GOT3 (cell line): ENCODE measurements at regions not wholly inside any gene's neighbourhood (a gene's known extent, or its start where the extent isn't known, plus 50 kb on each side); places are given as distances from the start of the nearest gene placed in this dataset.

Source experiments
- DNase-seq: peaks from one replicate; lab custom pipeline; 2025; ENCODE audit warnings: mixed read lengths; lab: John Stamatoyannopoulos, UW

GRCh38 chr18:56021809-56022195 is 433.8 kb upstream of the TCF4 start:
- no peak for DNase-seq

GRCh38 chr18:56021136-56021808 is 433.3 kb upstream of the TCF4 start:
- no peak for DNase-seq

- no peak for DNase-seq
Observed at GRCh38 chr18:56019908-56020307, 431.9 kb upstream of the TCF4 start.

GRCh38 chr18:56019156-56019555 is 431.2 kb upstream of the TCF4 start:
- no peak for DNase-seq

GRCh38 chr18:56009411-56009810 is 421.4 kb upstream of the TCF4 start:
- DNase-seq = no peak

GRCh38 chr18:56003720-56004088 is 415.7 kb upstream of the TCF4 start:
- DNase-seq = no peak

GRCh38 chr18:56003009-56003719 is 415.2 kb upstream of the TCF4 start:
- DNase-seq = no peak

GRCh38 chr18:56001576-56001975 is 413.6 kb upstream of the TCF4 start:
- DNase-seq = no peak

- no peak for DNase-seq
Observed at GRCh38 chr18:56000041-56000440, 412.0 kb upstream of the TCF4 start.

DNA sequence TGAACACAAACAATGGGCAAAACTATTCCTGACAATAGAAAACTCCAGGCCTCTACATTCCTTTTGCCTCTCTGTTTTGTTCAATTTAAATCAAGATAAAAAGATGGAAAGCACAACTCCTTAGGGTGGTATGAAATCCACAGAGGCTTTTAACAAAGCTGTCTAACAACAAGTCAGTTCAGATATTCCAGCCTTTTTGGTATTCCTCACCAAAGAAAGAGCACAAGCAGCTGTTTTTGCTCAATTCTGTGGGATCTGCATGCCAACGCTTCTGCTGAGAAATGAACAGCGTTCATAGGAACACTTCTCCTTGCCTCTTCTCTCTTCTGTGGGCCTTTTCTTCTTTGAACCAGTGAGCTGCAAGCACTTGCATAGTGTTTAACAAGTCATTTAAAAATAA is 411.6 kb upstream of the TCF4 start:
- DNase-seq = no peak

DNA sequence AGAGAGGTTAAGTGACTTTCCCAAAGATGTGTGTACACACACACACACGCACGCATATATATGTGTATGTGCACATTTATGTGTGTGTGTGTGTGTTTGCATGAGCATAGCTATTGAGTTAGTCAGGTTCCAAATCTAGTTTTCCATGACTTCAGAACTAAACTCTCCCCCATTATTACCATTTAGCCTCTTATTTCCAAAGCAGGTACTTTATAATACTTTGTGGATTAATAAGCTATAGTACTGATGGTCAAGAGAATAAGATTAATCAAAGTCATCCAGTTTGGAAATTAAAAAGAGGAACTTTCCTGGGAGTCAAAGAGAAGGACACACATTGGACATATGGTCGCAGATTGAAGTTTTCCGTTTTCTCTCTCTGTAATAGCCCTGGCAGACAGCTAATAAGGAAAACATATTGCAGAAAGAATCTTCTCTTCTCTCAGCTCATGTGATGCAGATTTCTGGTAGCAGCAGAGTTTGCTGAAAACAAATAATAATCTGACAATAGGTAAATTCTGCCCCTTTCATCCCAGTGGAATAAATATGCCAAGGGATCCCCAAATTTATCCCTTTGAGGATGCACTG is 410.9 kb upstream of the TCF4 start:
- DNase-seq = no peak

DNA sequence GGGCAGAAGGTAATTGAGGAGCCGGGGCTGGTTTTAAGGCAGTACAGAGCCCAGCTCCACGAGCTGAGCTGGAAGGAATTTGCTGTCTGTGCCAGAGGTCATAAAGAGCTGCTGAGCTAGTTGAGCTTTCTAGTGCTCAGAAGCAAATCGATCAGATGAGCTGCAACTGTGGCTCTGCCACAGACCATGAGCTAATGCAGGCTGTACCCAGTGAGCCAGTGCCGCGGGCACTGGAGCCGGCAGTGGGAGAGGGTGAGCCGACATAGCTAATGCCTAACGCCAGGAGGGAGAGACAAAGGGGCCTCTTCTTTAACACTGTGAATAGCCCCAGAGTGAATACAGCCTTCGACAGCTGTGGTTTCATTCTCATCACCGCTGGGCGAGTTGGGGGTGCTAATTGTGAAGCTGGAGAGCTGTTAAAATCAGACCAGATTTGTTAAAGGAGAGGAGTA is 410.1 kb upstream of the TCF4 start:
- no peak for DNase-seq

DNA sequence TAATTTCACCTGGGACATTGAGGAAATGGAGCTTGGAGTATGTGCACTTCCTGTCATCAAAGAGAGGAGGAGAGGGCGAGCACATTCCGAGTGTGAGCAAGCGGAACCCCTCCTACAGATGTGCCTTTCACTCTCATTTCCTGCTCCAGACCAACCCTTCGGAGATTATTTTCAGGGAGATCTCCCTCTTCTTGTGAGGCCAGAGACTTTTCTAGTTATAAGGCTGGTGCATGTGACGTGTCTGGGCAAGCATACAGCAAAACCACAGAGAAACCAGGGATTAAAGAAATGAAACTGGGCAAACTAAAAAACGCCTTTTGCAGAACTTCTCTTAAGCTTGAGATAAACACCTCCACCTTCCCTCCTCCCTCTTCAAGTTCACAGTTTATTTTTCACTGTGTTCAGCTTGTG is 409.2 kb upstream of the TCF4 start:
- no peak for DNase-seq

- DNase-seq = no peak
Observed at GRCh38 chr18:55996717-55997116, 408.7 kb upstream of the TCF4 start.

DNA sequence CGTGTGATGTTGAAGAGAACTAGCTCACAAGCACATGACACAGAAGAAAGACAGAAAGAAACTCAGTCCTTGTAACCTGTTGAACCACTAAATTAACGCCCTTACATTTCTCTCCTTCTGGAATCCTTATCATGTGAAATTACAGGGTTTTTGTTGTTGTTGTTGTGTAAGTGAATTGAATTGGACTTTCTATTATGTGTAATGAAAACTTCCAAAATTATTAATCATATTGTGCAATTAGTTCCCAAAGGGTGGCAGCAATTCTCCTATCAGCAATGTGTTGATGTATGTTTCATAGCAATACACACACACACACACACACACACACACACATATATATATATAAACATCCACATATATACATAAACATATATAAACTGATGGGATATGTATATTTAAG is 402.2 kb upstream of the TCF4 start:
- no peak for DNase-seq

DNA sequence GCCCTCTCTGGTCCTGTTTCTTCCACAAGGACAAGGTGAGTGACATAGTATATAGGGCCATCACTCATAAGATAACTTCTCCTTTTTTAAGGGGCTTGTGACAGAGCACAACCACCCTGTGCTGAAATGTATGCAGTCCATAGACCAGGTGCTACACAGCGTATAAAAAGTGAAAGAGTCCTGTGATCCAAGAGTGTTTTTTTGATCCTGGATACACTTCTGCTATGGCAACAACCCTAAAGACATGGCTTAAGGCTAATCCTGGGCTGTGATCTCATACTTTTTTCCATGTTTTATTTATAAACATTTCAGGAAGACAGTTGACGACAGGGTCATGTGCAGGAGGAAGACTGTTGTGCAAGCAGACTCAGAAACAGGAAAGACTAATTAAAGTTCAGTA is 400.5 kb upstream of the TCF4 start:
- no peak for DNase-seq

- no peak for DNase-seq
Observed at GRCh38 chr18:55983433-55983832, 395.4 kb upstream of the TCF4 start.

GRCh38 chr18:55982992-55983391 is 395.0 kb upstream of the TCF4 start:
- DNase-seq = no peak

GRCh38 chr18:55981712-55982475 is 393.9 kb upstream of the TCF4 start:
- no peak for DNase-seq

GRCh38 chr18:55974521-55974920 is 386.5 kb upstream of the TCF4 start:
- DNase-seq = no peak

GRCh38 chr18:55968550-55968949 is 380.6 kb upstream of the TCF4 start:
- DNase-seq = no peak

GRCh38 chr18:55967019-55967418 is 379.0 kb upstream of the TCF4 start:
- DNase-seq = no peak

GRCh38 chr18:55964171-55964570 is 376.2 kb upstream of the TCF4 start:
- no peak for DNase-seq
